A549 (cell line): ENCODE measurements at regions not wholly inside any gene's neighbourhood (a gene's known extent, or its start where the extent isn't known, plus 50 kb on each side); places are given as distances from the start of the nearest gene placed in this dataset.

ENCODE experiments used
- ATAC-seq, 2 experiments: fragments of 200-7000 bp in 1 of 2; fragments of >200 bp in 1 of 2; cut with Nextera tagmentation in 1 of 2; cut with Tn5 transposase in 1 of 2; 3 replicates each; pipeline versions ENCODE4 v1.8.0 to v1.9.1; 2018 to 2020; ENCODE audit warnings: mild to moderate bottlenecking in 1 of 2, moderate library complexity in 1 of 2
- CTCF ChIA-PET: fragments of 300-600 bp; sonication (Branson Sonifier 250); formaldehyde crosslinking; extraction: SDS; loops from one replicate; lab custom pipeline; 2021; ENCODE audit warnings: antibody characterized with exemption, inconsistent platforms; lab: Yijun Ruan, JAX
- POLR2A ChIA-PET: fragments of 350-600 bp; formaldehyde crosslinking; extraction: SDS; loops from one replicate; lab custom pipeline; 2021; ENCODE audit warnings: antibody characterized with exemption, inconsistent platforms; lab: Yijun Ruan, JAX
- DNase-seq, 2 experiments: peaks; one replicate each; pipeline versions ENCODE4 v3.0.0 to v3.0.0-alpha.2; 2011 to 2016; ENCODE audit warnings: low read depth in 1 of 2, low spot score in 1 of 2
- FAIRE-seq: peaks from 2 replicates; lab custom pipeline; 2011; peaks lifted over from hg19 to GRCh38; lab: Jason Lieb, UNC
- H3K27ac ChIP-seq, 2 experiments: fragments of >200 bp; sonication (Bioruptor Twin); formaldehyde crosslinking; 3 replicates each; pipeline ENCODE4 v1.5.1; 2016 to 2017
- H3K4me1 ChIP-seq: fragments of >200 bp; sonication (Bioruptor Twin); formaldehyde crosslinking; 3 replicates; pipeline ENCODE4 v1.6.1; 2016
- H3K4me2 ChIP-seq: fragments of >200 bp; sonication (Bioruptor Twin); formaldehyde crosslinking; 3 replicates; pipeline ENCODE4 v1.6.1; 2016
- H3K4me3 ChIP-seq: fragments of >200 bp; sonication (Bioruptor Twin); formaldehyde crosslinking; 3 replicates; pipeline ENCODE4 v1.5.1; 2016
- H3K9me3 ChIP-seq: fragments of >200 bp; sonication (Bioruptor Twin); formaldehyde crosslinking; 3 replicates; pipeline ENCODE4 v1.6.1; 2016
- ATOH8 ChIP-seq: fragments of 250-450 bp; sonication (Bioruptor Pico); IDR thresholded peaks from 2 replicates; pipeline ENCODE4 v1.5.0; 2020; ENCODE audit warnings: low read depth, mild to moderate bottlenecking, moderate library complexity
- CHD2 ChIP-seq: fragments of 150-350 bp; IDR thresholded peaks from 2 replicates; pipeline ENCODE4 v1.6.1; 2014; ENCODE audit warnings: low read length; ENCODE audit not compliant: partially characterized antibody
- EHMT2 ChIP-seq: fragments of 200-600 bp; sonication (generic); IDR thresholded peaks from 2 replicates; pipeline ENCODE4 v1.6.1; 2016; ENCODE audit warnings: antibody characterized with exemption, low read depth, mild to moderate bottlenecking, moderate library complexity
- EP300 ChIP-seq, 2 experiments: fragments of >200 bp; sonication (Bioruptor Twin); formaldehyde crosslinking; IDR thresholded peaks; 2 replicates in 1 of 2; 3 replicates in 1 of 2; pipeline ENCODE4 v1.6.1; 2016 to 2017
- FOSL2 ChIP-seq, 2 experiments: fragments of 450-650 bp in 1 of 2; fragments of >200 bp in 1 of 2; sonication (Bioruptor Twin) in 1 of 2; formaldehyde crosslinking; IDR thresholded peaks; 2 replicates each; pipeline versions ENCODE4 v1.5.0 to v1.6.1; 2016 to 2020; ENCODE audit warnings: mild to moderate bottlenecking in 1 of 2, moderate library complexity in 1 of 2
- HEYL ChIP-seq: fragments of 250-450 bp; sonication (Bioruptor Pico); IDR thresholded peaks from 2 replicates; pipeline ENCODE4 v1.8.0; 2021; ENCODE audit warnings: mild to moderate bottlenecking, moderate library complexity
- HOXA7 ChIP-seq: fragments of 250-450 bp; sonication (Bioruptor Pico); IDR thresholded peaks from 2 replicates; pipeline ENCODE4 v1.5.0; 2020; ENCODE audit warnings: mild to moderate bottlenecking, moderate library complexity
- KDM1A ChIP-seq: fragments of 200-600 bp; sonication (generic); IDR thresholded peaks from 2 replicates; pipeline ENCODE4 v1.6.1; 2016; ENCODE audit warnings: low read depth, mild to moderate bottlenecking
- KDM5A ChIP-seq: fragments of 200-600 bp; sonication (generic); IDR thresholded peaks from 2 replicates; pipeline ENCODE4 v1.6.1; 2016; ENCODE audit warnings: antibody characterized with exemption, mild to moderate bottlenecking
- MAFK ChIP-seq: fragments of 450-650 bp; IDR thresholded peaks from 2 replicates; pipeline ENCODE4 v1.6.1; 2014; ENCODE audit not compliant: partially characterized antibody
- MAX ChIP-seq: IDR thresholded peaks from 2 replicates; pipeline ENCODE4 v1.6.1; 2012
- NPAS2 ChIP-seq: fragments of 250-450 bp; sonication (Bioruptor Pico); IDR thresholded peaks from 2 replicates; pipeline ENCODE4 v1.8.0; 2022; ENCODE audit warnings: mild to moderate bottlenecking, moderate library complexity, borderline replicate concordance
- NR3C1 ChIP-seq: fragments of >200 bp; sonication (Bioruptor Twin); formaldehyde crosslinking; IDR thresholded peaks from 3 replicates; pipeline ENCODE4 v1.6.1; 2017
- PBX3 ChIP-seq: IDR thresholded peaks from 2 replicates; pipeline ENCODE4 v1.6.1; 2012
- POLR2AphosphoS2 ChIP-seq: conservative IDR thresholded peaks from 2 replicates; pipeline ENCODE4 v1.6.1; 2012; ENCODE audit warnings: low read length, improper control_type of control experiment, inconsistent platforms
- RAD21 ChIP-seq, 2 experiments: fragments of >200 bp in 1 of 2; sonication (Bioruptor Twin) in 1 of 2; formaldehyde crosslinking in 1 of 2; IDR thresholded peaks in 1 of 2; conservative IDR thresholded peaks in 1 of 2; 2 replicates in 1 of 2; 3 replicates in 1 of 2; pipeline ENCODE4 v1.6.1; 2012 to 2018; ENCODE audit warnings: inconsistent platforms in 1 of 2
- RARB ChIP-seq: fragments of 250-450 bp; sonication (Bioruptor Pico); IDR thresholded peaks from 2 replicates; pipeline ENCODE4 v1.8.0; 2021; ENCODE audit warnings: mild to moderate bottlenecking, moderate library complexity
- RNF2 ChIP-seq: fragments of 200-600 bp; sonication (generic); IDR thresholded peaks from 2 replicates; pipeline ENCODE4 v1.6.1; 2016; ENCODE audit warnings: low read depth, mild to moderate bottlenecking, antibody characterized with exemption, moderate library complexity, borderline replicate concordance
- SREBF2 ChIP-seq: fragments of 450-650 bp; IDR thresholded peaks from 2 replicates; pipeline ENCODE4 v1.6.1; 2014; ENCODE audit warnings: mild to moderate bottlenecking, moderate library complexity
- TFCP2L1 ChIP-seq: fragments of 250-450 bp; sonication (Bioruptor Pico); IDR thresholded peaks from 2 replicates; pipeline ENCODE4 v1.5.0; 2021; ENCODE audit warnings: mild to moderate bottlenecking
- TP53 ChIP-seq: fragments of 250-450 bp; sonication (Bioruptor Pico); IDR thresholded peaks from 2 replicates; pipeline ENCODE4 v1.5.0; 2021; ENCODE audit warnings: mild to moderate bottlenecking, moderate library complexity
- ZC3H11A ChIP-seq: fragments of 450-650 bp; IDR thresholded peaks from 2 replicates; pipeline ENCODE4 v1.6.1; 2014; ENCODE audit warnings: antibody characterized with exemption, mild to moderate bottlenecking
- ZNF302 ChIP-seq: fragments of 250-450 bp; sonication (Bioruptor Pico); IDR thresholded peaks from 2 replicates; pipeline ENCODE4 v1.9.0; 2021; ENCODE audit warnings: inconsistent platforms, mild to moderate bottlenecking, moderate library complexity
- WGBS: methylation state at CpG from one replicate; pipeline ENCODE4 v1.1.6; 2017; ENCODE audit errors: missing lambda C conversion rate; 5-methylcytosine and 5-hydroxymethylcytosine counted together

- TF ChIP-seq KDM5A: no peak
- no peak for TF ChIP-seq ATOH8
- peak; percentile 98 for TF ChIP-seq MAFK
- no peak for TF ChIP-seq ZC3H11A
- no peak for TF ChIP-seq FOSL2 (IDR thresholded peaks at IDR 0.05)
- peak; percentile 18; the same call in 1 of the 2 replicates for TF ChIP-seq FOSL2 (CRISPR knock-in tag; IDR thresholded peaks at IDR 0.05)
- TF ChIP-seq, all 56 proteins: peak for 2
- Histone ChIP-seq H3K4me1 (peaks cover 10% of the 10 kb centered on the region; the same call in 2 of the 3 replicates), H3K9me3 (no peaks in the 10 kb centered on the region; the same call in 2 of the 3 replicates), H3K4me3 (no peak overlapping the region), H3K27ac (0 out of 6 replicates have a peak overlapping the region, but pooled peaks of 1 of the 2 experiments have one; percentile 31), H3K4me2 (no peak overlapping the region)
- 24% methylated on average over 3 of the region's 4 CpGs for WGBS
- CTCF ChIA-PET: no interaction called here
- FAIRE-seq (no peak), ATAC-seq (peak; percentile 38 to 55; a peak in 4 of 6 replicates), DNase-seq (peak in 1 of 2 experiments; percentile 28)
- POLR2A ChIA-PET: no interaction called here
These were observed 69.9 kb downstream of the IRX5 start for GRCh38 chr16:55000595-55000994.

GRCh38 chr16:55001931-55002330 lies 71.3 kb downstream of the IRX5 start:
- H3K9me3 ChIP-seq: no peaks in the 10 kb centered on the region; the same call in 2 of the 3 replicates
- DNase-seq: no peak
- WGBS: 8% methylated on average over 1 of the region's 1 CpG
- TF ChIP-seq PBX3 (no peak), POLR2AphosphoS2 (no peak), CHD2 (no peak), NPAS2 (CRISPR knock-in tag) (no peak), RNF2 (no peak), EP300 (IDR thresholded peaks at IDR 0.05) (no peak), SREBF2 (no peak)
- POLR2A ChIA-PET: no interaction called here
- CTCF ChIA-PET: interaction anchor here (1.4 to 1.5 kb wide), 2 partner anchors 9 to 1229 kb away, joined by 3 read pairs; no protein-coding TSS in a partner anchor
- no peak overlapping the region for H3K27ac ChIP-seq
- no peak overlapping the region for H3K4me3 ChIP-seq
- no peak overlapping the region for H3K4me2 ChIP-seq
- ATAC-seq: no peak
- no peak for FAIRE-seq
- H3K4me1 ChIP-seq: peaks cover 10% of the 10 kb centered on the region; the same call in 2 of the 3 replicates

- no peak for FAIRE-seq
- ATAC-seq: no peak
These were observed 71.8 kb downstream of the IRX5 start for GRCh38 chr16:55002419-55002818.

GRCh38 chr16:55003306-55003705 lies 72.6 kb downstream of the IRX5 start:
- FAIRE-seq (no peak), DNase-seq (no peak), ATAC-seq (no peak)
- H3K4me2 ChIP-seq: no peak overlapping the region
- TF ChIP-seq MAFK: no peak
- TF ChIP-seq CHD2: no peak
- TF ChIP-seq TP53 (CRISPR knock-in tag): no peak
- no peak for TF ChIP-seq HEYL (CRISPR knock-in tag)
- TF ChIP-seq KDM1A: no peak
- no peak for TF ChIP-seq NPAS2 (CRISPR knock-in tag)
- TF ChIP-seq MAX: no peak
- TF ChIP-seq ZNF302 (CRISPR knock-in tag): no peak
- TF ChIP-seq ZC3H11A: no peak
- no peak for TF ChIP-seq RAD21 (conservative IDR thresholded peaks at IDR 0.05 in 1 of 2, IDR thresholded peaks at IDR 0.05 in 1 of 2)
- no peak for TF ChIP-seq TFCP2L1 (CRISPR knock-in tag)
- no peak for TF ChIP-seq HOXA7 (CRISPR knock-in tag)
- TF ChIP-seq RARB: no peak
- no peak for TF ChIP-seq NR3C1
- TF ChIP-seq EHMT2: no peak
- H3K27ac ChIP-seq: no peak overlapping the region
- POLR2A ChIA-PET: no interaction called here
- 54% methylated on average over 2 of the region's 2 CpGs for WGBS
- no peaks in the 10 kb centered on the region; the same call in 2 of the 3 replicates for H3K9me3 ChIP-seq
- H3K4me1 ChIP-seq: peaks cover 10% of the 10 kb centered on the region; the same call in 2 of the 3 replicates
- no peak overlapping the region for H3K4me3 ChIP-seq
- CTCF ChIA-PET: interaction anchor here (1.6 kb wide), 1 partner anchor 14 kb away, joined by 4 read pairs; no protein-coding TSS in a partner anchor

More at GRCh38 chr16:55002419-55002818, 71.8 kb downstream of the IRX5 start:
- TF ChIP-seq NPAS2 (CRISPR knock-in tag): no peak
- TF ChIP-seq, all 56 proteins: peak for 0
- H3K4me1 ChIP-seq: peaks cover 10% of the 10 kb centered on the region; the same call in 2 of the 3 replicates
- no peak overlapping the region for H3K4me2 ChIP-seq
- 34% methylated on average over 5 of the region's 5 CpGs for WGBS
- no peaks in the 10 kb centered on the region; the same call in 2 of the 3 replicates for H3K9me3 ChIP-seq
- no peak overlapping the region for H3K27ac ChIP-seq
- POLR2A ChIA-PET: no interaction called here
- no peak overlapping the region for H3K4me3 ChIP-seq
- CTCF ChIA-PET: interaction anchor here (1.4 to 1.6 kb wide), 3 partner anchors 9 to 1230 kb away, joined by 3 to 4 read pairs (median 3); no protein-coding TSS in a partner anchor
- no peak for DNase-seq
